OCI-LY1 (cell line): ENCODE measurements at regions not wholly inside any gene's neighbourhood (a gene's known extent, or its start where the extent isn't known, plus 50 kb on each side); places are given as distances from the start of the nearest gene placed in this dataset.
"Not testable (repeated sequence)": the region's sequence is repeated elsewhere in the genome, so short reads cannot be mapped to it uniquely, and the experiment has no call there.

Source experiments
- H2AFZ ChIP-seq: fragments of 200-600 bp; sonication (generic), shearing (Covaris generic); 2 replicates; pipeline ENCODE4 v1.6.0; 2014; ENCODE audit warnings: antibody characterized with exemption, mild to moderate bottlenecking, low read length
- H3F3A ChIP-seq: fragments of 200-600 bp; sonication (generic), shearing (Covaris generic); 2 replicates; pipeline ENCODE4 v1.6.0; 2014; ENCODE audit warnings: mild to moderate bottlenecking, antibody characterized with exemption, low read length, moderate library complexity; ENCODE audit not compliant: insufficient read depth
- H3K27ac ChIP-seq: fragments of 200-600 bp; sonication (generic); 2 replicates; pipeline ENCODE4 v1.5.1; 2014; ENCODE audit warnings: low read length, mixed run types, mild to moderate bottlenecking, low read depth; ENCODE audit not compliant: poor library complexity, severe bottlenecking
- H3K27me3 ChIP-seq: fragments of 200-600 bp; sonication (generic); 2 replicates; pipeline ENCODE4 v1.6.0; 2014; ENCODE audit warnings: antibody characterized with exemption, mild to moderate bottlenecking, low read length, moderate library complexity; ENCODE audit not compliant: insufficient read depth
- H3K36me3 ChIP-seq: fragments of 200-600 bp; sonication (generic); 2 replicates; pipeline ENCODE4 v1.6.1; 2014; ENCODE audit warnings: mild to moderate bottlenecking, antibody characterized with exemption, low read length, moderate library complexity, mixed read lengths; ENCODE audit not compliant: insufficient read depth
- H3K4me1 ChIP-seq: fragments of 200-600 bp; sonication (generic); 2 replicates; pipeline ENCODE4 v1.5.1; 2014; ENCODE audit warnings: mild to moderate bottlenecking, low read length, moderate library complexity; ENCODE audit not compliant: insufficient read depth, severe bottlenecking
- H3K4me2 ChIP-seq: fragments of 200-600 bp; sonication (generic), shearing (Covaris generic); 2 replicates; pipeline ENCODE4 v1.6.1; 2014; ENCODE audit warnings: low read length
- H3K4me3 ChIP-seq: fragments of 200-600 bp; sonication (generic); 2 replicates; pipeline ENCODE4 v1.5.1; 2014; ENCODE audit warnings: low read length, low read depth, mild to moderate bottlenecking, mixed read lengths; ENCODE audit not compliant: poor library complexity, severe bottlenecking
- H3K79me2 ChIP-seq: fragments of 200-600 bp; shearing (Covaris generic); 2 replicates; pipeline ENCODE4 v1.6.1; 2016; ENCODE audit warnings: mixed run types, low read length, mixed read lengths; ENCODE audit not compliant: insufficient read depth
- H3K9ac ChIP-seq: fragments of 200-600 bp; sonication (generic), shearing (Covaris generic); 2 replicates; pipeline ENCODE4 v1.6.1; 2014; ENCODE audit warnings: mild to moderate bottlenecking, low read length, mixed read lengths
- H3K9me2 ChIP-seq: fragments of 200-600 bp; sonication (generic), shearing (Covaris generic); 2 replicates; pipeline ENCODE4 v1.6.1; 2014; ENCODE audit warnings: low read depth, mild to moderate bottlenecking, low read length, mixed read lengths
- H3K9me3 ChIP-seq: fragments of 200-600 bp; shearing (Covaris generic); 2 replicates; pipeline ENCODE4 v1.6.1; 2014; ENCODE audit warnings: low read length, mixed read lengths
- H4K20me1 ChIP-seq: fragments of 200-600 bp; sonication (generic), shearing (Covaris generic); 2 replicates; pipeline ENCODE4 v1.6.0; 2016; ENCODE audit warnings: mild to moderate bottlenecking, low read length; ENCODE audit not compliant: insufficient read depth
- CTCF ChIP-seq: fragments of 200-600 bp; sonication (generic), shearing (Covaris generic); IDR thresholded peaks from 2 replicates; pipeline ENCODE4 v1.5.1; 2017; ENCODE audit warnings: mild to moderate bottlenecking, antibody characterized with exemption, low read length, moderate library complexity, mixed read lengths
- EZH2 ChIP-seq: fragments of 200-600 bp; sonication (generic), shearing (Covaris generic); IDR thresholded peaks from 2 replicates; pipeline ENCODE4 v1.8.0; 2017; ENCODE audit warnings: borderline replicate concordance, mixed run types, mild to moderate bottlenecking, antibody characterized with exemption, low read length, moderate library complexity, mixed read lengths

- H3K27ac ChIP-seq = no peak overlapping the region
Measured at GRCh38 chr10:131363416-131363815, 51.9 kb upstream of the TCERG1L start.

GRCh38 chr10:131371571-131371970, 60.0 kb upstream of the TCERG1L start:
- Histone ChIP-seq H3K79me2 (no peaks in the 10 kb centered on the region), H3K9me3 (no peaks in the 10 kb centered on the region), H3K4me1 (no peaks in the 10 kb centered on the region), H3F3A (no peaks in the 10 kb centered on the region), H3K4me2 (no peak overlapping the region), H2AFZ (no peak overlapping the region), H3K27ac (no peak overlapping the region), H3K27me3 (no peaks in the 10 kb centered on the region), H3K9ac (no peak overlapping the region), H3K4me3 (no peak overlapping the region), H3K36me3 (no peaks in the 10 kb centered on the region), H4K20me1 (no peaks in the 10 kb centered on the region), H3K9me2 (no peaks in the 10 kb centered on the region)
- no peak for TF ChIP-seq EZH2
- TF ChIP-seq CTCF = no peak

More at GRCh38 chr10:131363416-131363815, 51.9 kb upstream of the TCERG1L start:
- no peak overlapping the region for H2AFZ ChIP-seq
- H3K79me2 ChIP-seq = no peaks in the 10 kb centered on the region
- no peaks in the 10 kb centered on the region for H4K20me1 ChIP-seq
- H3K36me3 ChIP-seq = no peaks in the 10 kb centered on the region
- no peak for TF ChIP-seq CTCF
- TF ChIP-seq EZH2 = no peak
- H3F3A ChIP-seq = no peaks in the 10 kb centered on the region
- H3K9me3 ChIP-seq = no peaks in the 10 kb centered on the region
- H3K9ac ChIP-seq = no peak overlapping the region
- H3K4me3 ChIP-seq = no peak overlapping the region
- H3K27me3 ChIP-seq = no peaks in the 10 kb centered on the region
- no peak overlapping the region for H3K4me2 ChIP-seq
- no peaks in the 10 kb centered on the region for H3K4me1 ChIP-seq
- H3K9me2 ChIP-seq = no peaks in the 10 kb centered on the region

GRCh38 chr10:131381576-131381975, 70.1 kb upstream of the TCERG1L start:
- H3K4me2 ChIP-seq = no peak overlapping the region
- H4K20me1 ChIP-seq = no peaks in the 10 kb centered on the region
- no peak overlapping the region for H3K4me3 ChIP-seq
- no peak for TF ChIP-seq CTCF
- no peaks in the 10 kb centered on the region for H3K9me3 ChIP-seq
- H3K9me2 ChIP-seq = no peaks in the 10 kb centered on the region
- H3K36me3 ChIP-seq = no peaks in the 10 kb centered on the region
- H3K27ac ChIP-seq = no peak overlapping the region
- no peaks in the 10 kb centered on the region for H3K4me1 ChIP-seq
- H3K27me3 ChIP-seq = no peaks in the 10 kb centered on the region
- no peaks in the 10 kb centered on the region for H3K79me2 ChIP-seq
- H2AFZ ChIP-seq = no peak overlapping the region
- H3K9ac ChIP-seq = no peak overlapping the region
- no peaks in the 10 kb centered on the region for H3F3A ChIP-seq

GRCh38 chr10:131385161-131385872, 73.8 kb upstream of the TCERG1L start:
- H3K9me3 ChIP-seq, H3K4me1 ChIP-seq, H3K9me2 ChIP-seq, H2AFZ ChIP-seq, H3K36me3 ChIP-seq, H4K20me1 ChIP-seq, H3K79me2 ChIP-seq, H3K27ac ChIP-seq, H3K9ac ChIP-seq, H3K4me2 ChIP-seq, H3K27me3 ChIP-seq, H3K4me3 ChIP-seq, H3F3A ChIP-seq: not testable (repeated sequence)
